Keratinocyte (primary cell): ENCODE measurements at regions not wholly inside any gene's neighbourhood (a gene's known extent, or its start where the extent isn't known, plus 50 kb on each side); places are given as distances from the start of the nearest gene placed in this dataset.

Experiments
- DNase-seq: peaks from one replicate; pipeline ENCODE4 v3.0.0-alpha.2; 2011; ENCODE audit warnings: low read depth, missing footprints, low spot score
- FAIRE-seq: peaks from 2 replicates; lab custom pipeline; 2011; peaks lifted over from hg19 to GRCh38; lab: Jason Lieb, UNC
- H2AFZ ChIP-seq: 2 replicates; pipeline ENCODE4 v1.6.0; 2012; ENCODE audit warnings: low read length, control low read depth, inconsistent platforms; ENCODE audit not compliant: control insufficient read depth
- H3K27ac ChIP-seq: 2 replicates; pipeline ENCODE4 v1.5.1; 2011; ENCODE audit warnings: low read length; ENCODE audit not compliant: control insufficient read depth, insufficient read depth
- H3K27me3 ChIP-seq: 3 replicates; pipeline ENCODE4 v1.6.0; 2011; ENCODE audit warnings: low read length; ENCODE audit not compliant: control insufficient read depth, insufficient read depth; ENCODE audit errors: extremely low read depth
- H3K36me3 ChIP-seq, 2 experiments: 2 replicates in 1 of 2; 3 replicates in 1 of 2; pipeline ENCODE4 v1.5.1; 2011; ENCODE audit warnings: low read length in 2 of 2, mild to moderate bottlenecking in 1 of 2; ENCODE audit not compliant: control insufficient read depth in 2 of 2, insufficient read depth in 2 of 2; ENCODE audit errors: extremely low read depth in 1 of 2
- H3K4me1 ChIP-seq: 3 replicates; pipeline ENCODE4 v1.5.1; 2011; ENCODE audit warnings: low read length; ENCODE audit not compliant: control insufficient read depth, insufficient read depth; ENCODE audit errors: extremely low read depth
- H3K4me2 ChIP-seq: 3 replicates; pipeline ENCODE4 v1.6.0; 2011; ENCODE audit warnings: low read depth, low read length; ENCODE audit not compliant: control insufficient read depth, insufficient read depth; ENCODE audit errors: extremely low read depth
- H3K4me3 ChIP-seq, 3 experiments: fragments of 200-600 bp in 1 of 3; sonication (generic) in 1 of 3; 2 replicates in 2 of 3; 3 replicates in 1 of 3; pipeline ENCODE4 v1.5.1; 2011 to 2016; ENCODE audit warnings: low read length in 3 of 3, mild to moderate bottlenecking in 3 of 3, control low read depth in 2 of 3, inconsistent platforms in 1 of 3, low read depth in 1 of 3, mixed read lengths in 1 of 3, mixed run types in 1 of 3, moderate library complexity in 1 of 3; ENCODE audit not compliant: control insufficient read depth in 2 of 3, insufficient read depth in 2 of 3; ENCODE audit errors: extremely low read depth in 1 of 3
- H3K79me2 ChIP-seq: 2 replicates; pipeline ENCODE4 v1.6.0; 2012; ENCODE audit warnings: low read length; ENCODE audit not compliant: control insufficient read depth, insufficient read depth
- H3K9ac ChIP-seq: 3 replicates; pipeline ENCODE4 v1.6.0; 2011; ENCODE audit warnings: low read length; ENCODE audit not compliant: control insufficient read depth, insufficient read depth; ENCODE audit errors: extremely low read depth
- H3K9me1 ChIP-seq: 3 replicates; pipeline ENCODE4 v1.6.0; 2011; ENCODE audit warnings: low read length; ENCODE audit not compliant: control insufficient read depth, insufficient read depth; ENCODE audit errors: extremely low read depth
- H3K9me3 ChIP-seq: 2 replicates; pipeline ENCODE4 v1.5.1; 2012; ENCODE audit warnings: low read depth, low read length; ENCODE audit not compliant: control insufficient read depth
- H4K20me1 ChIP-seq: 3 replicates; pipeline ENCODE4 v1.6.0; 2011; ENCODE audit warnings: low read length; ENCODE audit not compliant: control insufficient read depth, insufficient read depth; ENCODE audit errors: extremely low read depth
- EZH2 ChIP-seq: IDR thresholded peaks from one replicate; pipeline ENCODE4 v1.6.1; 2012; ENCODE audit warnings: inconsistent platforms, mild to moderate bottlenecking, low read length, moderate library complexity
- dilution Hi-C: fragments of 300-500 bp; cut with MboI; formaldehyde crosslinking; loops from one replicate; pipeline ENCODE4 v1.7.0; 2020; ENCODE audit warnings: low sequenced_read_pairs; ENCODE audit not compliant: extremely low pct_ligation_motif_present
- TF ChIP-seq, protein P1 (sequence below), 3 experiments: IDR thresholded peaks in 1 of 3; conservative IDR thresholded peaks in 1 of 3; optimal IDR thresholded peaks in 1 of 3; 2 replicates in 2 of 3; 3 replicates in 1 of 3; pipeline versions ENCODE3 to v1.5.1; 2011; ENCODE audit warnings: low read length in 3 of 3, mild to moderate bottlenecking in 3 of 3, moderate library complexity in 2 of 3, control low read depth in 1 of 3, inconsistent platforms in 1 of 3; ENCODE audit not compliant: insufficient read depth in 2 of 3; ENCODE audit errors: extremely low read depth in 1 of 3

DNA sequence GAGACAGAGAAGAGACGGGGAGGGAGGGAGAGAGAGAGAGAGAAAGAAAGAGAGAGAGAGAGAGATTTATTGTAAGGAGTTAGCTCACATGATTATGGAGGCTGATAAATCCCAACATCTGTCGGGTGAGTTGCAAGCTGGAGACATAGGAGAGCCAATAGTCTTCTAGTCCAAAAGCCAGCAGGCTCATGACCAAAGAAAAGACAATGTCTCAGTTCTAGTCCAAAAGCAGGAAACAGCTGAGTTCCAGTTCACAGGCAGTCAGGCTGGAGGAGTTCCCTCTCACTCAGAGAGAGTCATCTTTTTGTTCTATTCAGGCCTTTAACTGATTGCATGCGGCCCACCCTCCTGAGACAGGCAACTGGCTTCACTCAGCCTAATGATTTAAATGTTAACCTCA lies 416.6 kb downstream of the PREX1 start:
- Histone ChIP-seq H3K4me1 (no peaks in the 10 kb centered on the region), H3K9me3 (no peaks in the 10 kb centered on the region), H3K4me3 (no peak overlapping the region), H3K9me1 (no peaks in the 10 kb centered on the region), H3K27me3 (no peaks in the 10 kb centered on the region), H3K4me2 (no peak overlapping the region), H3K27ac (no peak overlapping the region), H2AFZ (no peak overlapping the region), H3K79me2 (no peaks in the 10 kb centered on the region), H3K9ac (no peak overlapping the region), H4K20me1 (no peaks in the 10 kb centered on the region), H3K36me3 (no peaks in the 10 kb centered on the region)
- TF ChIP-seq, protein P1, sequence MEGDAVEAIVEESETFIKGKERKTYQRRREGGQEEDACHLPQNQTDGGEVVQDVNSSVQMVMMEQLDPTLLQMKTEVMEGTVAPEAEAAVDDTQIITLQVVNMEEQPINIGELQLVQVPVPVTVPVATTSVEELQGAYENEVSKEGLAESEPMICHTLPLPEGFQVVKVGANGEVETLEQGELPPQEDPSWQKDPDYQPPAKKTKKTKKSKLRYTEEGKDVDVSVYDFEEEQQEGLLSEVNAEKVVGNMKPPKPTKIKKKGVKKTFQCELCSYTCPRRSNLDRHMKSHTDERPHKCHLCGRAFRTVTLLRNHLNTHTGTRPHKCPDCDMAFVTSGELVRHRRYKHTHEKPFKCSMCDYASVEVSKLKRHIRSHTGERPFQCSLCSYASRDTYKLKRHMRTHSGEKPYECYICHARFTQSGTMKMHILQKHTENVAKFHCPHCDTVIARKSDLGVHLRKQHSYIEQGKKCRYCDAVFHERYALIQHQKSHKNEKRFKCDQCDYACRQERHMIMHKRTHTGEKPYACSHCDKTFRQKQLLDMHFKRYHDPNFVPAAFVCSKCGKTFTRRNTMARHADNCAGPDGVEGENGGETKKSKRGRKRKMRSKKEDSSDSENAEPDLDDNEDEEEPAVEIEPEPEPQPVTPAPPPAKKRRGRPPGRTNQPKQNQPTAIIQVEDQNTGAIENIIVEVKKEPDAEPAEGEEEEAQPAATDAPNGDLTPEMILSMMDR (optimal IDR thresholded peaks at IDR 0.05 in 1 of 3, IDR thresholded peaks at IDR 0.05 in 1 of 3, conservative IDR thresholded peaks at IDR 0.05 in 1 of 3; ENCODE audit: extremely low read depth in 1 of 3, insufficient read depth in 2 of 3, low read length in 3 of 3), result no peak
- no peak for TF ChIP-seq EZH2
- FAIRE-seq (no peak), DNase-seq (no peak)
- dilution Hi-C loops, result no loop called here

DNA sequence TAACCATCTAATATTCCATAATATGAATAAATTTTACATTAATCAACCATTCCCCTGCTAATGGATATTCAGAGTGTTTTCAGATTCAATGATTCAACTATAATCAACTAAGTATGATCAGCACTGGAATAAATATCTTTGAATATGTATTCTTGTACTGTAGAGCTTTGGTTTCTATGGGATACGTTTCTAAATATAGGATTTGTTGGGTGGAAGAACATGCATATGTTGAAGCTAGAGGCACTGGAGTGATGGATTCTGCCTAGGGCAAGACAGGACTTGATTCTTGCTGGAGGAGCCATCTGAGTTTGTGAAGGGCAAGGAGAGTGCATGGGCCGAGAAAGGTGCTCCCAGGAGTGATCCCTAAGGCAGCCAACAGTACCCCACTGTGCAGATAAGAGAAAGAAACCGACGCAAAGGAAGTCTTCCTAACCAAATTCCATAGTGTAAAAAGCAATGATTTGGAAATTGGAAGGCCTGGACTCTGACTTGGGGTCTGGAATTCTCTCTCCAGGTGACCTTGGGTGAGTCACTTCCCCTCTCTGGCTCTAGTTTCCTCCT lies 418.7 kb downstream of the PREX1 start:
- no peak overlapping the region for H3K4me2 ChIP-seq
- no peaks in the 10 kb centered on the region for H3K79me2 ChIP-seq
- H3K27me3 ChIP-seq, result no peaks in the 10 kb centered on the region
- H3K9me1 ChIP-seq, result no peaks in the 10 kb centered on the region
- FAIRE-seq, result no peak
- no peak overlapping the region for H2AFZ ChIP-seq
- no peak overlapping the region for H3K9ac ChIP-seq
- no peaks in the 10 kb centered on the region for H4K20me1 ChIP-seq
- H3K4me1 ChIP-seq, result no peaks in the 10 kb centered on the region
- H3K4me3 ChIP-seq, result no peak overlapping the region
- dilution Hi-C loops, result no loop called here
- no peaks in the 10 kb centered on the region for H3K9me3 ChIP-seq
- DNase-seq, result no peak
- TF ChIP-seq, protein P1 (optimal IDR thresholded peaks at IDR 0.05 in 1 of 3, IDR thresholded peaks at IDR 0.05 in 1 of 3, conservative IDR thresholded peaks at IDR 0.05 in 1 of 3; ENCODE audit: extremely low read depth in 1 of 3, insufficient read depth in 2 of 3, low read length in 3 of 3), result no peak
- TF ChIP-seq EZH2, result no peak
- H3K36me3 ChIP-seq, result no peaks in the 10 kb centered on the region
- no peak overlapping the region for H3K27ac ChIP-seq
